IPS-15b (cell line): ENCODE measurements at regions not wholly inside any gene's neighbourhood (a gene's known extent, or its start where the extent isn't known, plus 50 kb on each side); places are given as distances from the start of the nearest gene placed in this dataset.

ENCODE experiments used
- H3K27me3 ChIP-seq: one replicate; pipeline ENCODE4 v1.6.1; 2013; ENCODE audit warnings: low read length; ENCODE audit not compliant: control insufficient read depth, insufficient read depth
- H3K36me3 ChIP-seq: one replicate; pipeline ENCODE4 v1.6.1; 2013; ENCODE audit warnings: low read length; ENCODE audit not compliant: control insufficient read depth, insufficient read depth
- H3K4me1 ChIP-seq: one replicate; pipeline ENCODE4 v1.6.1; 2013; ENCODE audit warnings: mild to moderate bottlenecking, low read length; ENCODE audit not compliant: control insufficient read depth, insufficient read depth
- H3K4me3 ChIP-seq: one replicate; pipeline ENCODE4 v1.5.1; 2013; ENCODE audit warnings: low read depth, low read length
- H3K9ac ChIP-seq: one replicate; pipeline ENCODE4 v1.6.1; 2013; ENCODE audit warnings: low read depth, mild to moderate bottlenecking, low read length
- H3K9me3 ChIP-seq: one replicate; pipeline ENCODE4 v1.6.1; 2013; ENCODE audit warnings: mild to moderate bottlenecking, low read length; ENCODE audit not compliant: control insufficient read depth, insufficient read depth

DNA sequence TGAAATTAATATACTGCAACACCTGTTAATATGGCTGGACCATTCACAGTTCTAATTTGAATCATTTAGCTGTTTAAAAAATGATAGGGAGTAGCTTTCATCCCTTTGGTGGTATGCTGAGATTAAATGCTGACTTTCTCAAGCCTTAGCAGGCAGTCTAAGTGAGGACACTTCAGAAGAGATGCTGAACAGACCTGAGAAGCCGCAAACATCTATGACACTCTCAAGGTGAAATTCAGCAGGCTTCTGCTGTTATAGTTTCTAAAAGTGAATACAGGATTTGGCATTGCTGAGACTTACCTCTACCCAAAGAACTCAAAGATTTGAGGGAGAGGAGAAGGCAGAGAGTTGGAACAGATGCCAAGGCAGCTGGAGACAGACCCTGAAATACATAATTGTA, 431.2 kb upstream of the FAM98A start:
- no peaks in the 10 kb centered on the region for H3K4me1 ChIP-seq
- no peaks in the 10 kb centered on the region for H3K36me3 ChIP-seq
- no peaks in the 10 kb centered on the region for H3K9me3 ChIP-seq
- no peak overlapping the region for H3K4me3 ChIP-seq
- H3K9ac ChIP-seq, result no peak overlapping the region
- no peaks in the 10 kb centered on the region for H3K27me3 ChIP-seq

DNA sequence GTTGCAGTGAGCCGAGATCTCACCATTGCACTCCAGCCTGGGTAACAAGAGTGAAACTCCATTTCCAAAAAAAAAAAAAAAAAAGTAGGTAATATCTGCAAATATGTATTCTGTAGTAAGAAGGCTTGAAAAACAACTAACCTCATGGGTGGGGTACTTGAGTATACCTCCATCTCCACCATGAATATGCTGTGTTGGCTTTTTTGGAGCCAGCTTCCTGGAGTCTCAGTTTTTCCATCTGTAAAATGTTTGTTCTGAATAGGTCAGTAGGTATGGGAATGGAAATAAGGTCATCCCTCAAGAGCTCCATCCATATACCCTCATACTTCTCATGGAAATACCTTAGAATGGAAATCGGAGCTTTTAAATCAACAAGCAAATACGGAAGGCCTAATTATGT, 430.0 kb upstream of the FAM98A start:
- Histone ChIP-seq H3K9me3 (no peaks in the 10 kb centered on the region), H3K4me3 (no peak overlapping the region), H3K27me3 (no peaks in the 10 kb centered on the region), H3K36me3 (no peaks in the 10 kb centered on the region), H3K9ac (no peak overlapping the region), H3K4me1 (no peaks in the 10 kb centered on the region)

DNA sequence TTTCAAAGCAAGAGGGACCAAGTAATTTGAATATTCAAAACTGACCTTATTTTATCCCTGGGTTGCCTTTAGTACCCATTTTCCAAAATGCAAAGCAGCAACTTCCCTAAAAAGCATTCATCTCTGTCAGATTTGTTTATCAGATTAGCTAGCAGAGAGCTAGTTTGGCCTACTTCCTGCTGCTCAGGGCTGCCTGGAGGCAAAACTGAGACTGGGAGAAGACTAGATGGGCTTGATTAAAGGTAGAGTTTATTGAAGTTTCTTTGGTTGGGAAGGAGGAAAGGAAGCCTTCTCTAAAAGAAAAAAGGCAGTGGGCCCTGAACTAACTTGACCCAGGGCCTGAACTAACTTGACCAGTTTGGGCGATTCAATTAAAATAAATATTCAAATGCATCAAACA, 426.1 kb upstream of the FAM98A start:
- Histone ChIP-seq H3K36me3 (no peaks in the 10 kb centered on the region), H3K9ac (no peak overlapping the region)

DNA sequence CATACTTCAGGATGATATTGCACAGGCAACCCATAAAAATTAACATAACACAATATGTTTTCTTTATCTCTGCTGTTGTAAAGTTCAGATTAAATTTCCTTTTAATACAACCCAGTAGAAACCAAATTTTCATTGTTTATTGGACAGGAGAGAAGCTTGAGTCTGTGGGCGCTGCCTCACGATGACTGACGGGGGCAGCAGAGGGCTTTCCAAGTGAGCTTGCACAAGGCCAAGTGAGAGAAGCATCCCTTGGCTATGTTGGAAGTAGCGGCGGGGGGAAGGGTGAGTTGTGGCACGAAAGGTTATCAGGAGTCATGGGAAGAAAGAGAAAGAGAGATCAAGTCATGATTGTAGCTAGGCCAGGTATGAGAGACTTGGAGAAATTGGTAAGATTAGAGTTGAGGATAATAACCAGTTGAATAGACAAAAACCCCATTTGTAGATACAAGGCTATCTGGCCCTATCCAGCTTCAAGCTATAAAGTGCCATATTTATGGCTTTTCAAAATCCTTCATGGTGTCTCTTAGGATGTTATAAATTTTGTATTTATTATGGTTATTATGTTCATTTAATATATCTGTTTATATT, 413.7 kb upstream of the FAM98A start:
- H3K4me1 ChIP-seq, result no peaks in the 10 kb centered on the region
- H3K27me3 ChIP-seq, result no peaks in the 10 kb centered on the region
- no peaks in the 10 kb centered on the region for H3K9me3 ChIP-seq
- H3K9ac ChIP-seq, result no peak overlapping the region
- no peaks in the 10 kb centered on the region for H3K36me3 ChIP-seq
- no peak overlapping the region for H3K4me3 ChIP-seq

More for the DNA sequence above, 426.1 kb upstream of the FAM98A start:
- Histone ChIP-seq H3K9me3 (no peaks in the 10 kb centered on the region), H3K27me3 (no peaks in the 10 kb centered on the region), H3K4me1 (no peaks in the 10 kb centered on the region), H3K4me3 (no peak overlapping the region)

DNA sequence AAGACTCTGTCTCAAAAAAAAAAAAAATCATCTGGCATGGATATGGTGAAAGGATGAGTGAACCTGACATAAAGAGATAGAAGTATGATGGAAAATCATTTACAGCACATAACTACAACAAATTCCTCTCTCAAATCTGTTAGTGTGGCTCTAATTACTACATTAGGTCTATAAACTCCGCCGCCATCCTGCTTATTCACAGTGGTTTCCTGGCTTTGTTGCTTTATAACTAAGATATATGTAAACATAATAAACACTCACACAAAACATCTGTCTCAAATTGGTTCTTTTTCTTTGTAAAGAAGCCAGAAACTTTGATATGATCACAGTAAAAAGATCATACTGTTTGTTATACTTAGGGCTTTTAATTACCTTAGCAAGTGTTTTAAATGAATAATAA, 412.6 kb upstream of the FAM98A start:
- Histone ChIP-seq H3K4me3 (no peak overlapping the region), H3K9me3 (no peaks in the 10 kb centered on the region), H3K4me1 (no peaks in the 10 kb centered on the region), H3K9ac (no peak overlapping the region), H3K36me3 (no peaks in the 10 kb centered on the region), H3K27me3 (no peaks in the 10 kb centered on the region)

DNA sequence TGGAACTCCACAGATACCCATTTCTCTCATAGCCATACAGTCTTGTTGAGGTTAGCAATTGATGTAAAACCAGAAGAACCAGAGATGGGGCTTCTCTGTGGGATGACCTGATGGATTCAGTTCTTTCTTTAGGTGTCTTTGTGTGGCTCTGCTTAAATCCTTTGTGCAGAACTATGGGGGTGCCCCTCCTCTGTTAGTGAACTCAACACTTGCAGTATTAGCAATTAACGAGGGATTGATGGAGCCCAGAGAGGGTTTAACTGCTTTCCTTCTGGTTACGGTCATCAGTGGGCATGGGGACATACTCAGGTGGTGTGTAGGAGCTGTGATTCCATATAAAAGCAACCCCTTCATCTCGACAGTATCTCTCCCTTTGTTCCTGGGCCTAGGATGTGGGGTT, 406.8 kb upstream of the FAM98A start:
- Histone ChIP-seq H3K9me3 (no peaks in the 10 kb centered on the region), H3K9ac (no peak overlapping the region), H3K27me3 (no peaks in the 10 kb centered on the region), H3K4me1 (no peaks in the 10 kb centered on the region), H3K4me3 (no peak overlapping the region), H3K36me3 (no peaks in the 10 kb centered on the region)

DNA sequence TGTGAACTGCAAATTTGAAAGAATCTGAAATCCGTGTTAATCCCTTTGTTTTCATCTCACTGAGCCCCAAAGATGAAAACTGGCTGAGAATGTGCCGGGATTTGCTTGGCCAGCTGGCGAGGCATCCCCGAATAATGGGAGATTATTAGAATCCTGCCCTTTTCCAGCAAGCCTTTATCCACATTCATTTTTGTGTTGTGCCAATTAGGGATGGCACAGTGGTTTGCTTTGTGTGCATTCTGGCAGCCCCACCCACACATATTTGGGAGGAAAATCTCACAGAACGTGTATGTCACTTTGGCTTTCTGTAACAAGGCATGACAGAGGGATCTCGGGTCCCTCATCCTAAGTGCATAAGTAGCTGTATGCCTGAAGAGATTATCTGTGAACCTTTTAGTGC, 405.8 kb upstream of the FAM98A start:
- Histone ChIP-seq H3K4me3 (no peak overlapping the region), H3K36me3 (no peaks in the 10 kb centered on the region), H3K9me3 (no peaks in the 10 kb centered on the region), H3K4me1 (no peaks in the 10 kb centered on the region), H3K9ac (no peak overlapping the region), H3K27me3 (no peaks in the 10 kb centered on the region)

DNA sequence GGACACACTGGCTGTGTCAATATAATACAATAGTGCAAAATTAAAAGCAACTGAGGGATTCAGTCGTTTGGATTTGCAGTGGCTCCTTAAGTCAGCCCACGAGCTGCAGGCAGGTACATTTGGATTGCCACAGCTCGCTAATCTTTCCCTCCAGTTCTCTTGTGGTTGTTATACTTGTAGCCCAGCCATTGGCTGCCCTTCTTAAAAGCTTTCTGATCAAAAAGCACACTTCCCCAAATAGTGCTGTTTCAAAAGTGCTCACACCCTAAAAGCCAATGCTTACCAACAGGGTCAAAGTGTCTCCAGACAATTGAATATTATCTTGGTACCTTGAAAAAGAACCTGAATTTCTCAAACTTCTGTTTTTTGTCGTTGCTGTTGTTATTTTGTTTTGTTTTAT, 404.7 kb upstream of the FAM98A start:
- H3K36me3 ChIP-seq, result no peaks in the 10 kb centered on the region
- H3K4me1 ChIP-seq, result no peaks in the 10 kb centered on the region
- no peaks in the 10 kb centered on the region for H3K27me3 ChIP-seq
- H3K9ac ChIP-seq, result no peak overlapping the region
- no peak overlapping the region for H3K4me3 ChIP-seq
- H3K9me3 ChIP-seq, result no peaks in the 10 kb centered on the region

DNA sequence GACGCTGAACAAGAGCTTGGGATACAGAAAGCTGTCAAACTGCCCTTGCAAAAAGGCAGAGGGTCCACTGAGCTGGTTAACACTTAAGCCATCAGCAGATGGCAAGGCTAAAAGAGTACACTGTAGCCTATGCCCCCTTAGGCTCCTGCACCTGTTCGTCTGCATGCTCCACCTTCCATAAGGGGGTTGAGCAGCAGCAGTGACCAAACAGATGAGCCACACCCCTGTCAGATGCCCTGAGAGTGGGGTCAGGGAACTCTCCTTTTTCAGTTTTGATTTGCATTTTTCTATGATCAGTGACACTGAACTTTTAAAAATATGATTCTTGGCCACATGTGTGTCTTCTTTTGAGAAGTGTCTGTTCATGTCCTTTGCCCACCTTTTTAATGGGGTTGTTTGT, 402.5 kb upstream of the FAM98A start:
- no peaks in the 10 kb centered on the region for H3K9me3 ChIP-seq
- no peaks in the 10 kb centered on the region for H3K36me3 ChIP-seq
- H3K4me1 ChIP-seq, result no peaks in the 10 kb centered on the region
- no peaks in the 10 kb centered on the region for H3K27me3 ChIP-seq
- H3K9ac ChIP-seq, result no peak overlapping the region
- no peak overlapping the region for H3K4me3 ChIP-seq

DNA sequence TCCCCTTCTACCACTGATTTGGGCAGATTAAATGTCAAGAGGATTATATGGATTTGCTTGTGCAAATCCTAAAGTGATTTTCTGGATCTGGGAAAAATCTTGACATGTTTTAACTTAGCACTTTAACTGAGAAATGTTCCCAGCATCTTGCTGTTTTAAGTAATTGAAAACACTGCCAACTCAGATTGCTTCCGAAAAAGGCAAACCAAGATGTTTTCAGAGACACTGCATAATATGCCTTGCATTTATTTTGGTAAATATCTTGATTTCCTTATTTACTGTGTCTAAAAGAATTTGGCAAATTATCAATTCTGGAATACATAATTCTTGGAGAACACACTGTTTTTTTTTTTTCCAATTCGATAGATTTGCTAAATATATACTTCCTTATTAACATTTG, 385.0 kb upstream of the FAM98A start:
- no peaks in the 10 kb centered on the region for H3K9me3 ChIP-seq
- no peaks in the 10 kb centered on the region for H3K36me3 ChIP-seq
- no peak overlapping the region for H3K4me3 ChIP-seq
- H3K4me1 ChIP-seq, result no peaks in the 10 kb centered on the region
- H3K9ac ChIP-seq, result no peak overlapping the region
- H3K27me3 ChIP-seq, result no peaks in the 10 kb centered on the region

DNA sequence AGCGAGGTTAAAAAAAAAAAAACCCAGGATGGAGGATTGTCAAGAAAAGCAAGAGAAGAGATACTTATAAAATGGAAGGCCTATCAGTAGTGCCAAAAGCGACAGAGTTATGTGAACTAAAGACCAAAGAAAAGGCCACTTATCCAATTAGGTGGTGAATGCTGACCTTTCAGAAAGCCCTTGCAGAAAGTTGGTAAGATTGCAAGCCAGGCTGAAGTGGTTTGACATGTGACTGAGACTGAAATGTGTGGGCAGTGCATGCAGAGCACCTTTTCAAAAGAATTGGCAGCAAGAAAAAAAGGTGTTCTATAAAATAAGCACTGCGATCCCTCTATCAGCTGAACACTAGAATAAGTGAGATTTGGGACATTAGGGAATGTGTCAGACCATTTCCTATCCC, 379.4 kb upstream of the FAM98A start:
- H3K9ac ChIP-seq, result no peak overlapping the region
- H3K4me3 ChIP-seq, result no peak overlapping the region
- no peaks in the 10 kb centered on the region for H3K27me3 ChIP-seq
- no peaks in the 10 kb centered on the region for H3K4me1 ChIP-seq
- H3K36me3 ChIP-seq, result no peaks in the 10 kb centered on the region
- no peaks in the 10 kb centered on the region for H3K9me3 ChIP-seq

DNA sequence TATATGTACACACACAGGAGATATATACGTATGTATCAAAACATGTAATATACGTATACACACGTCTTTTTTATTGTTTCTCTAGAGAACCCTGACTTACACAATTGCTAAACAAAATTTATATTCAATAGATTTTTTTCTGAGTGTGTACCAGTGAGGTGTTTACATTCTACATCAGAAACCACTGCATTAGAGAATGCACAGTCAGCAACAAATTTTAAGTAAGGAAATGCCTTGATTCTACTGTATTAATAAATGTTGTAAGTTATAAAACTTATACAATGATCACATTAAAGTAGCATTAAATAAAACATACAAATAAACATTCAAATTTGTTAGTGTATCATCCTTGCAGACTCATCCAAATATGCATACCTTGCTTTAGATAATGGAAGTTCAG, 376.4 kb upstream of the FAM98A start:
- H3K9me3 ChIP-seq, result no peaks in the 10 kb centered on the region
- no peak overlapping the region for H3K4me3 ChIP-seq
- no peak overlapping the region for H3K9ac ChIP-seq
- no peaks in the 10 kb centered on the region for H3K27me3 ChIP-seq
- H3K4me1 ChIP-seq, result no peaks in the 10 kb centered on the region
- no peaks in the 10 kb centered on the region for H3K36me3 ChIP-seq

DNA sequence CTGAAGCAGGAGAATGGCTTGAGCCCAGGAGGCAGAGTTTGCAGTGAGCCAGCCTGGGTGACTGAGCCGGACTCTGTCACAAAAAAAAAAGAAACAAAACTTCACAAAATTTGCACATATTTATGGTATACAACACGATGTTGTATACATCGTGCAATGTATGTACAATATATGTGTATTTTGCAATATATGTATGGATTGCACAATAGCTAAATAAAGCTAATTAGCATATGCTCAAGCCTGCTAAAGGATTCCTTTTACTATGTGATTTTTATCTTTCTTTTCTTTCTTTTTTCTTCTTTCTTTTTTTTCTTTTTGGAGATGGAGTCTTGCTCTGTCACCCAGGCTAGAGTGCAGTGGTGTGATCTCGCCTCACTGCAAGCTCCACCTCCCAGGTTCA, 368.0 kb upstream of the FAM98A start:
- Histone ChIP-seq H3K9me3 (no peaks in the 10 kb centered on the region), H3K36me3 (no peaks in the 10 kb centered on the region), H3K9ac (no peak overlapping the region), H3K4me3 (no peak overlapping the region), H3K27me3 (no peaks in the 10 kb centered on the region), H3K4me1 (no peaks in the 10 kb centered on the region)
